HepG2 (cell line): ENCODE measurements at regions not wholly inside any gene's neighbourhood (a gene's known extent, or its start where the extent isn't known, plus 50 kb on each side); places are given as distances from the start of the nearest gene placed in this dataset.

Source experiments
- ATAC-seq: fragments of 200-7000 bp; cut with Tn5 transposase; 3 replicates; pipeline ENCODE4 v1.9.1; 2020; ENCODE audit warnings: mild to moderate bottlenecking, moderate library complexity
- BruUV-seq: library from RNA; stranded (reverse); fragments of 400-500 nt; replicated peaks from 2 replicates; lab custom pipeline; 2021; lab: Mats Ljungman, UMichigan
- CTCF ChIA-PET: fragments of 300-600 bp; formaldehyde crosslinking; extraction: SDS; loops from one replicate; lab custom pipeline; 2021; ENCODE audit warnings: low total read pairs, inconsistent platforms, low intra/inter-chr PET ratio; lab: Yijun Ruan, JAX
- POLR2A ChIA-PET: fragments of 350-600 bp; sonication (Branson Sonifier 250); formaldehyde crosslinking; loops from one replicate; lab custom pipeline; 2020; ENCODE audit warnings: antibody characterized with exemption, inconsistent platforms; lab: Yijun Ruan, JAX
- DNase-seq: peaks from one replicate; pipeline ENCODE4 v3.0.0-alpha.2; 2015; ENCODE audit warnings: low spot score
- FAIRE-seq: peaks from 3 replicates; lab custom pipeline; 2011; peaks lifted over from hg19 to GRCh38; lab: Jason Lieb, UNC
- H2AFZ ChIP-seq: one replicate; pipeline ENCODE4 v1.6.1; 2011; ENCODE audit warnings: low read length, inconsistent platforms
- H3K27ac ChIP-seq: fragments of 300-600 bp; 3 replicates; pipeline ENCODE4 v1.8.0; 2011; ENCODE audit warnings: mixed run types, mild to moderate bottlenecking, mixed read lengths, low read length, inconsistent platforms; ENCODE audit not compliant: insufficient read depth; ENCODE audit errors: extremely low read length
- H3K27me3 ChIP-seq, 2 experiments: fragments of 200-600 bp in 1 of 2; 2 replicates in 1 of 2; 3 replicates in 1 of 2; pipeline versions ENCODE4 v1.6.0 to v1.8.0; 2011; ENCODE audit warnings: low read length in 2 of 2, mild to moderate bottlenecking in 2 of 2, moderate library complexity in 2 of 2, inconsistent platforms in 1 of 2; ENCODE audit not compliant: insufficient read depth in 2 of 2, control insufficient read depth in 1 of 2
- H3K36me3 ChIP-seq, 2 experiments: fragments of 200-600 bp in 1 of 2; replicated peaks in 1 of 2; 2 replicates in 1 of 2; 3 replicates in 1 of 2; pipeline versions ENCODE4 v1.5.1 to v1.8.0; 2011; ENCODE audit warnings: low read length in 2 of 2, inconsistent platforms in 1 of 2; ENCODE audit not compliant: insufficient read depth in 2 of 2, control insufficient read depth in 1 of 2
- H3K4me1 ChIP-seq: 2 replicates; pipeline ENCODE4 v1.5.1; 2012; ENCODE audit warnings: low read length, inconsistent platforms; ENCODE audit not compliant: insufficient read depth
- H3K4me2 ChIP-seq: 2 replicates; pipeline ENCODE4 v1.6.0; 2011; ENCODE audit warnings: low read depth, low read length, inconsistent platforms
- H3K4me3 ChIP-seq, 3 experiments: fragments of 200-600 bp in 1 of 3; sonication (generic), shearing (Covaris generic) in 1 of 3; replicated peaks in 1 of 3; 2 replicates each; pipeline ENCODE4 v1.5.1; 2011 to 2016; ENCODE audit warnings: low read length in 3 of 3, inconsistent platforms in 2 of 3, low read depth in 2 of 3, mild to moderate bottlenecking in 2 of 3, control low read depth in 1 of 3, mixed read lengths in 1 of 3; ENCODE audit not compliant: insufficient read depth in 1 of 3
- H3K79me2 ChIP-seq: one replicate; pipeline ENCODE4 v1.6.1; 2011; ENCODE audit warnings: low read length, inconsistent platforms; ENCODE audit not compliant: insufficient read depth
- H3K9ac ChIP-seq: 2 replicates; pipeline ENCODE4 v1.6.0; 2011; ENCODE audit warnings: mild to moderate bottlenecking, low read depth, low read length, inconsistent platforms; ENCODE audit not compliant: insufficient read depth
- H3K9me3 ChIP-seq: 2 replicates; pipeline ENCODE4 v1.5.1; 2012; ENCODE audit warnings: mild to moderate bottlenecking, low read length
- H4K20me1 ChIP-seq: 2 replicates; pipeline ENCODE4 v1.6.0; 2011; ENCODE audit warnings: inconsistent platforms, mild to moderate bottlenecking, low read length, moderate library complexity; ENCODE audit not compliant: insufficient read depth
- BRD4 ChIP-seq: sonication (generic); formaldehyde crosslinking; IDR thresholded peaks from 2 replicates; pipeline ENCODE4 v1.4.0; 2020; ENCODE audit warnings: missing genetic modification reagents
- CHD4 ChIP-seq: fragments of 200-600 bp; sonication (generic); IDR thresholded peaks from 2 replicates; pipeline ENCODE4 v1.7.0; 2017; ENCODE audit warnings: mild to moderate bottlenecking, low read length, borderline replicate concordance
- FOXC1 ChIP-seq: sonication (generic); formaldehyde crosslinking; IDR thresholded peaks from 2 replicates; pipeline ENCODE4 v1.8.0; 2022; ENCODE audit warnings: mild to moderate bottlenecking, missing genetic modification reagents, borderline replicate concordance
- HHEX ChIP-seq: IDR thresholded peaks from 2 replicates; pipeline ENCODE4 v1.6.1; 2016; ENCODE audit warnings: control low read depth
- KDM1A ChIP-seq: IDR thresholded peaks from 2 replicates; pipeline ENCODE4 v1.6.1; 2016; ENCODE audit warnings: missing compliant biosample characterization
- NFE2L1 ChIP-seq: sonication (generic); formaldehyde crosslinking; IDR thresholded peaks from 2 replicates; pipeline ENCODE4 v1.4.0; 2020; ENCODE audit warnings: missing genetic modification reagents, mild to moderate bottlenecking, borderline replicate concordance
- NFIC ChIP-seq: IDR thresholded peaks from 2 replicates; pipeline ENCODE4 v1.6.1; 2012; ENCODE audit warnings: mild to moderate bottlenecking, low read length, inconsistent platforms
- NFYC ChIP-seq: IDR thresholded peaks from 2 replicates; pipeline ENCODE4 v1.6.1; 2016; ENCODE audit warnings: missing genetic modification reagents, missing compliant biosample characterization
- RAD21 ChIP-seq: fragments of 450-650 bp; formaldehyde crosslinking; IDR thresholded peaks from 2 replicates; pipeline ENCODE4 v1.5.0; 2020; ENCODE audit warnings: mild to moderate bottlenecking
- SETDB1 ChIP-seq: sonication (generic); formaldehyde crosslinking; IDR thresholded peaks from 2 replicates; pipeline ENCODE4 v1.5.1; 2020; ENCODE audit warnings: missing genetic modification reagents, mild to moderate bottlenecking, borderline replicate concordance
- SMARCE1 ChIP-seq: fragments of 450-650 bp; IDR thresholded peaks from 2 replicates; pipeline ENCODE4 v1.6.1; 2017; ENCODE audit warnings: borderline replicate concordance
- TBX2 ChIP-seq: sonication (generic); formaldehyde crosslinking; IDR thresholded peaks from 2 replicates; pipeline ENCODE4 v1.5.0; 2020; ENCODE audit warnings: missing genetic modification reagents, mild to moderate bottlenecking, borderline replicate concordance
- ZNF224 ChIP-seq: sonication (generic); formaldehyde crosslinking; IDR thresholded peaks from 2 replicates; pipeline ENCODE4 v1.5.0; 2020; ENCODE audit warnings: mild to moderate bottlenecking, missing genetic modification reagents
- ZNF3 ChIP-seq: IDR thresholded peaks from 2 replicates; pipeline ENCODE4 v1.7.0; 2017; ENCODE audit warnings: inconsistent platforms
- ZNF331 ChIP-seq: sonication (generic); formaldehyde crosslinking; IDR thresholded peaks from 2 replicates; pipeline ENCODE4 v1.4.0; 2020; ENCODE audit warnings: missing genetic modification reagents
- ZNF343 ChIP-seq: sonication (generic); formaldehyde crosslinking; IDR thresholded peaks from 2 replicates; pipeline ENCODE4 v1.4.0; 2020; ENCODE audit warnings: mild to moderate bottlenecking, missing genetic modification reagents
- ZNF574 ChIP-seq: sonication (generic); formaldehyde crosslinking; IDR thresholded peaks from 2 replicates; pipeline ENCODE4 v1.4.0; 2020; ENCODE audit warnings: missing genetic modification reagents
- ZNF670 ChIP-seq: sonication (generic); formaldehyde crosslinking; IDR thresholded peaks from 2 replicates; pipeline ENCODE4 v1.8.0; 2022; ENCODE audit warnings: mild to moderate bottlenecking, missing genetic modification reagents, borderline replicate concordance
- ZNF878 ChIP-seq: sonication (generic); formaldehyde crosslinking; IDR thresholded peaks from 2 replicates; pipeline ENCODE4 v1.8.1; 2023; ENCODE audit warnings: mild to moderate bottlenecking, missing genetic modification reagents, moderate library complexity
- WGBS: methylation state at CpG from one replicate; pipeline ENCODE4 v1.1.6; 2017; ENCODE audit warnings: low lambda C conversion rate; 5-methylcytosine and 5-hydroxymethylcytosine counted together
- in situ Hi-C: cut with HindIII; loops from 2 replicates; pipeline ENCODE4 v1.10.0; 2017; ENCODE audit warnings: low pct_unique_long_range_greater_than_20kb; ENCODE audit not compliant: extremely low pct_ligation_motif_present
- intact Hi-C: fragments of 100-400 bp; cut with micrococcal nuclease; formaldehyde crosslinking; loops from one replicate; pipeline ENCODE4 v1.10.0; 2022; ENCODE audit not compliant: unreplicated experiment

DNA sequence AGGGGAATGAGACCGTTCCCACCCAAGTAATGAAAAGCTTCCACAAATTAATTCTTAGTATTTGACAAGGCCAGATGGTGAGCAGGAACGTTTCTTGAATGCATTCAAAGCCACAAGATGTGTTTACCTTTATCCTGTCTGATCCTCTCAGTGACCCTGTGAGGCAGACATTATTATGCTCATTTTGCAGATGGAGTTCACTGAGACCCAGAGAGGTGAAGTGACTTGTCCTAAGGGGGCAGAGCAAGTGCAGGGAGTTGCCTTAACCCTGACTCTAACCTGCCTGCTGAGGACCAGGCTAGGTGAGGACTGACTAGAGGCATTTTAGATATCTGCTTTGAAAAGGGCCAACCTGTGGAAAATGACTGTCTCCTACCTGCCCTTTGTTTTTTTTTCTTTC is 156.7 kb downstream of the HAPSTR1 start (continued):
- no peak for TF ChIP-seq ZNF670
- no peak for TF ChIP-seq ZNF878 (CRISPR knock-in tag)
- TF ChIP-seq FOXC1 (CRISPR knock-in tag) = no peak

DNA sequence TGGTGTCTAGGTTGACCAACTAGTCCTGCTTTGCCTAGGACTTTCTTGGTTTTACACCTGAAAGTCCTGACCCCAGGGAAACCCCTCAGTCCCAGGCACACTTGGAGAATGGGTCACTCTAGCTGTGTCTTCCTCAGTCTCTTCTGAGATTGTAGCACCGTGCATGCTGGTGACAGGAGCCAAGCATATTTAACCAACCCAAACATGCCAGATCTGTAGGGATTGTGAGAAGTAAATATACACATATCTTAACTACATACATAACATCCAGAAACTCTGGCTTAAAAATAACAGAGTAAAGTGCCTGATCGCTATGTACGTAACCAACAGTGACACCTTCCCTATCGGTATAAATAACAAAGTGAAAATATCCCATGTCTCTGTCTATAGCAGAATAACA is 158.1 kb downstream of the HAPSTR1 start:
- FAIRE-seq = peak; percentile 42
- peaks cover 0 to 2% of the 10 kb centered on the region in 2 experiments; a peak in 1 of 5 replicates for H3K27me3 ChIP-seq
- H3K9ac ChIP-seq = no peak overlapping the region
- ChIA-PET CTCF (no interaction called here), POLR2A (no interaction called here)
- H3K36me3 ChIP-seq = no peaks in the 10 kb centered on the region
- no peaks in the 10 kb centered on the region for H3K4me1 ChIP-seq
- no peak for ATAC-seq
- in situ Hi-C loops = no loop called here
- intact Hi-C loops = no loop called here
- 45% methylated on average over 4 of the region's 4 CpGs for WGBS
- H3K79me2 ChIP-seq = no peaks in the 10 kb centered on the region
- H2AFZ ChIP-seq = no peak overlapping the region
- H3K27ac ChIP-seq = no peak overlapping the region
- no TSS peak for BruUV-seq
- no peak for DNase-seq
- no peak overlapping the region for H3K4me2 ChIP-seq
- H3K9me3 ChIP-seq = no peaks in the 10 kb centered on the region
- no peak overlapping the region for H3K4me3 ChIP-seq
- H4K20me1 ChIP-seq = no peaks in the 10 kb centered on the region
- TF ChIP-seq ZNF343 = no peak

- CTCF ChIA-PET = no interaction called here
- in situ Hi-C loops = no loop called here
- no peak for TF ChIP-seq NFYC (CRISPR knock-in tag)
- no peak for TF ChIP-seq ZNF224 (CRISPR knock-in tag)
- no peak for TF ChIP-seq SMARCE1
- no peak for TF ChIP-seq BRD4 (CRISPR knock-in tag)
- no peak for TF ChIP-seq HHEX
- no peak for TF ChIP-seq CHD4
- no peak for TF ChIP-seq RAD21 (CRISPR knock-in tag)
- TF ChIP-seq TBX2 (CRISPR knock-in tag) = no peak
- TF ChIP-seq ZNF3 = no peak
- TF ChIP-seq NFE2L1 (CRISPR knock-in tag) = no peak
- no peak for TF ChIP-seq ZNF574 (CRISPR knock-in tag)
- TF ChIP-seq KDM1A (CRISPR knock-in tag) = no peak
- no peak for TF ChIP-seq NFIC
- no peak for TF ChIP-seq SETDB1 (CRISPR knock-in tag)
- TF ChIP-seq ZNF331 (CRISPR knock-in tag) = no peak
These were observed 159.6 kb downstream of the HAPSTR1 start for GRCh38 chr16:9251026-9251425.

More at GRCh38 chr16:9251026-9251425, 159.6 kb downstream of the HAPSTR1 start:
- intact Hi-C loops = no loop called here
- no peak overlapping the region for H3K4me2 ChIP-seq
- ATAC-seq (no peak), DNase-seq (no peak), FAIRE-seq (no peak)
- H3K27me3 ChIP-seq = peaks cover 0 to 2% of the 10 kb centered on the region in 2 experiments; a peak in 1 of 5 replicates
- H3K4me1 ChIP-seq = no peaks in the 10 kb centered on the region
- BruUV-seq = no TSS peak
- H3K9ac ChIP-seq = no peak overlapping the region
- no peaks in the 10 kb centered on the region for H3K9me3 ChIP-seq
- no peaks in the 10 kb centered on the region for H4K20me1 ChIP-seq
- POLR2A ChIA-PET = no interaction called here
- no peak overlapping the region for H3K4me3 ChIP-seq
- H3K36me3 ChIP-seq = no peaks in the 10 kb centered on the region
- no peak overlapping the region for H3K27ac ChIP-seq
- 22% methylated on average over 6 of the region's 6 CpGs for WGBS
- no peak overlapping the region for H2AFZ ChIP-seq
- no peaks in the 10 kb centered on the region for H3K79me2 ChIP-seq
